ENCODE measurements at regions not wholly inside any gene's neighbourhood (a gene's known extent, or its start where the extent isn't known, plus 50 kb on each side); places are given as distances from the start of the nearest gene placed in this dataset.

GRCh38 chr20:12434672-12435071 is 517.0 kb downstream of the BTBD3 start (continued):
- no peak for TF ChIP-seq ZNF704 (tag by site-specific recombination; IDR thresholded peaks at IDR 0.05)
- TF ChIP-seq ZNF510 (tag by site-specific recombination; IDR thresholded peaks at IDR 0.05; ENCODE audit: insufficient replicate concordance), result no peak
- TF ChIP-seq PRDM4 (tag by site-specific recombination; IDR thresholded peaks at IDR 0.05), result no peak
- no peak for TF ChIP-seq ZNF394 (tag by site-specific recombination; IDR thresholded peaks at IDR 0.05; ENCODE audit: borderline replicate concordance)

- no peak overlapping the region for H3K27ac ChIP-seq (ENCODE audit: extremely low read depth, low read depth, low read length)
- CTCF ChIA-PET, result no interaction called here
- TF ChIP-seq ZNF529 (tag by site-specific recombination; IDR thresholded peaks at IDR 0.05; ENCODE audit: insufficient replicate concordance), result no peak
- TF ChIP-seq ZNF148 (tag by site-specific recombination; IDR thresholded peaks at IDR 0.05; ENCODE audit: borderline replicate concordance), result no peak
- no peak for TF ChIP-seq GLI2 (tag by site-specific recombination; IDR thresholded peaks at IDR 0.05; ENCODE audit: borderline replicate concordance, low read depth)
- no peak for TF ChIP-seq ZNF518A (tag by site-specific recombination; conservative IDR thresholded peaks at IDR 0.05; ENCODE audit: low read depth)
- TF ChIP-seq ZNF561 (tag by site-specific recombination; IDR thresholded peaks at IDR 0.05; ENCODE audit: borderline replicate concordance), result no peak
- no peak for TF ChIP-seq ZBTB1 (tag by site-specific recombination; IDR thresholded peaks at IDR 0.05)
- TF ChIP-seq ZNF549 (tag by site-specific recombination; IDR thresholded peaks at IDR 0.05), result no peak
- H3K4me3 ChIP-seq (ENCODE audit: low read depth, low read length), result no peak overlapping the region
- no peaks in the 10 kb centered on the region for H3K36me3 ChIP-seq (ENCODE audit: control insufficient read depth in 2 of 2, insufficient read depth in 1 of 2, low read length in 2 of 2)
- H3K4me1 ChIP-seq (ENCODE audit: control insufficient read depth, insufficient read depth, low read length), result no peaks in the 10 kb centered on the region
- H3K9me3 ChIP-seq (ENCODE audit: control insufficient read depth, insufficient read depth, low read depth, low read length), result no peaks in the 10 kb centered on the region
- POLR2A ChIA-PET, result no interaction called here
Observed at GRCh38 chr20:12435268-12435667, 517.6 kb downstream of the BTBD3 start.

- no peak overlapping the region for H3K27ac ChIP-seq (ENCODE audit: extremely low read depth, low read depth, low read length)
- POLR2A ChIA-PET, result no interaction called here
- no peaks in the 10 kb centered on the region for H3K9me3 ChIP-seq (ENCODE audit: control insufficient read depth, insufficient read depth, low read depth, low read length)
- no peaks in the 10 kb centered on the region for H3K36me3 ChIP-seq (ENCODE audit: control insufficient read depth in 2 of 2, insufficient read depth in 1 of 2, low read length in 2 of 2)
- CTCF ChIA-PET, result no interaction called here
- no peaks in the 10 kb centered on the region for H3K4me1 ChIP-seq (ENCODE audit: control insufficient read depth, insufficient read depth, low read length)
- H3K4me3 ChIP-seq (ENCODE audit: low read depth, low read length), result no peak overlapping the region
- TF ChIP-seq GFI1B (tag by site-specific recombination; IDR thresholded peaks at IDR 0.05) (no peak), ZNF664 (tag by site-specific recombination; IDR thresholded peaks at IDR 0.05) (no peak), ZNF837 (tag by site-specific recombination; IDR thresholded peaks at IDR 0.05) (no peak), ZNF513 (tag by site-specific recombination; IDR thresholded peaks at IDR 0.05) (no peak)
Observed at GRCh38 chr20:12453711-12454110, 536.0 kb downstream of the BTBD3 start.
